HCT116 (cell line): ENCODE measurements at regions not wholly inside any gene's neighbourhood (a gene's known extent, or its start where the extent isn't known, plus 50 kb on each side); places are given as distances from the start of the nearest gene placed in this dataset.

Source experiments
- ATAC-seq: fragments of 200-7000 bp; cut with Tn5 transposase; 2 replicates; pipeline ENCODE4 v1.9.1; 2020; ENCODE audit warnings: mild to moderate bottlenecking, moderate library complexity
- BruUV-seq: library from RNA; stranded (reverse); fragments of 400-500 nt; replicated peaks from 2 replicates; lab custom pipeline; 2021; lab: Mats Ljungman, UMichigan
- CTCF ChIA-PET: fragments of 300-600 bp; sonication (Branson Sonifier 250); formaldehyde crosslinking; loops from one replicate; lab custom pipeline; 2021; ENCODE audit warnings: antibody characterized with exemption; lab: Charles Lee
- POLR2A ChIA-PET: fragments of 300-600, 350-600 bp; sonication (Branson Sonifier 250); formaldehyde crosslinking; loops from one replicate; lab custom pipeline; 2021; ENCODE audit warnings: antibody characterized with exemption; lab: Charles Lee
- RAD21 ChIA-PET, 2 experiments: fragments of 300-600 bp; sonication (Branson Sonifier 250); formaldehyde crosslinking; loops; one replicate each; lab custom pipeline; 2023; ENCODE audit warnings: low total read pairs in 2 of 2; ENCODE audit not compliant: uncharacterized antibody in 2 of 2, unreplicated experiment in 2 of 2, low non-redundant PET in 1 of 2; lab: Charles Lee
- DNase-seq: peaks from one replicate; pipeline ENCODE4 v3.0.0-alpha.2; 2010; ENCODE audit warnings: low read depth, low spot score
- H2AFZ ChIP-seq: fragments of 200-600 bp; shearing (Covaris generic), sonication (generic); 2 replicates; pipeline ENCODE4 v1.6.1; 2017; ENCODE audit warnings: low read depth, mixed run types, mixed read lengths, antibody characterized with exemption, low read length; ENCODE audit not compliant: poor library complexity, severe bottlenecking
- H3K27ac ChIP-seq: 2 replicates; pipeline ENCODE4 v1.5.1; 2012; ENCODE audit warnings: low read depth, low read length
- H3K27me3 ChIP-seq: fragments of 200-600 bp; sonication (generic); 2 replicates; pipeline ENCODE4 v1.6.1; 2016; ENCODE audit warnings: mixed run types, low read length, mixed read lengths; ENCODE audit not compliant: insufficient read depth
- H3K36me3 ChIP-seq, 2 experiments: fragments of 200-500 bp in 1 of 2; fragments of 200-600 bp in 1 of 2; sonication (Bioruptor generic) in 1 of 2; sonication (generic) in 1 of 2; 2 replicates each; pipeline versions ENCODE4 v1.5.1 to v1.6.1; 2014 to 2016; ENCODE audit warnings: low read length in 2 of 2, inconsistent platforms in 1 of 2, mixed read lengths in 1 of 2, mixed run types in 1 of 2; ENCODE audit not compliant: insufficient read depth in 2 of 2, control insufficient read depth in 1 of 2
- H3K4me1 ChIP-seq, 2 experiments: fragments of 200-600 bp in 1 of 2; sonication (generic) in 1 of 2; 2 replicates each; pipeline versions ENCODE4 v1.5.1 to v1.6.1; 2012 to 2017; ENCODE audit warnings: low read length in 2 of 2, inconsistent platforms in 1 of 2, mild to moderate bottlenecking in 1 of 2, mixed read lengths in 1 of 2, mixed run types in 1 of 2, moderate library complexity in 1 of 2; ENCODE audit not compliant: insufficient read depth in 2 of 2, control insufficient read depth in 1 of 2
- H3K4me2 ChIP-seq: fragments of 200-600 bp; sonication (generic); 2 replicates; pipeline ENCODE4 v1.6.1; 2017; ENCODE audit warnings: mixed run types, low read length, mixed read lengths
- H3K4me3 ChIP-seq, 2 experiments: fragments of 200-600 bp in 1 of 2; sonication (generic) in 1 of 2; replicated peaks in 1 of 2; 2 replicates each; pipeline ENCODE4 v1.5.1; 2011 to 2016; ENCODE audit warnings: low read length in 2 of 2, control low read depth in 1 of 2, low read depth in 1 of 2, mild to moderate bottlenecking in 1 of 2, mixed read lengths in 1 of 2, mixed run types in 1 of 2
- H3K79me2 ChIP-seq: fragments of 200-600 bp; sonication (generic); 2 replicates; pipeline ENCODE4 v1.6.1; 2017; ENCODE audit warnings: mild to moderate bottlenecking, mixed run types, low read length, moderate library complexity, mixed read lengths; ENCODE audit not compliant: insufficient read depth
- H3K9ac ChIP-seq: fragments of 200-600 bp; sonication (generic); 2 replicates; pipeline ENCODE4 v1.6.1; 2016; ENCODE audit warnings: low read length, mixed read lengths
- H3K9me2 ChIP-seq: fragments of 200-600 bp; sonication (generic), shearing (Covaris generic); 2 replicates; pipeline ENCODE4 v1.6.1; 2017; ENCODE audit warnings: mixed run types, mild to moderate bottlenecking, moderate library complexity; ENCODE audit not compliant: insufficient read depth
- H3K9me3 ChIP-seq, 2 experiments: fragments of 200-500 bp in 1 of 2; fragments of 200-600 bp in 1 of 2; sonication (Bioruptor generic) in 1 of 2; sonication (generic) in 1 of 2; 2 replicates each; pipeline ENCODE4 v1.6.1; 2014 to 2017; ENCODE audit warnings: low read length in 2 of 2, mixed read lengths in 2 of 2, inconsistent platforms in 1 of 2, low read depth in 1 of 2, mild to moderate bottlenecking in 1 of 2, mixed run types in 1 of 2, moderate library complexity in 1 of 2; ENCODE audit not compliant: control insufficient read depth in 1 of 2, insufficient read depth in 1 of 2
- H4K20me1 ChIP-seq: fragments of 200-600 bp; sonication (generic), shearing (Covaris generic); 2 replicates; pipeline ENCODE4 v1.6.1; 2017; ENCODE audit warnings: mixed run types, mild to moderate bottlenecking, moderate library complexity; ENCODE audit not compliant: insufficient read depth
- CEBPB ChIP-seq: IDR thresholded peaks from 2 replicates; pipeline ENCODE4 v1.6.1; 2012; ENCODE audit warnings: low read depth
- EGR1 ChIP-seq: IDR thresholded peaks from 2 replicates; pipeline ENCODE4 v1.6.1; 2012; ENCODE audit warnings: low read depth
- FOSL1 ChIP-seq: IDR thresholded peaks from 2 replicates; pipeline ENCODE4 v1.6.1; 2012; ENCODE audit warnings: low read depth
- POLR2AphosphoS5 ChIP-seq: IDR thresholded peaks from 2 replicates; pipeline ENCODE4 v1.6.1; 2011; ENCODE audit warnings: mild to moderate bottlenecking, low read depth, low read length, moderate library complexity
- RAD21 ChIP-seq: IDR thresholded peaks from 2 replicates; pipeline ENCODE4 v1.6.1; 2012; ENCODE audit warnings: low read depth, mild to moderate bottlenecking
- SIN3A ChIP-seq: IDR thresholded peaks from 2 replicates; pipeline ENCODE4 v1.6.1; 2012; ENCODE audit warnings: low read depth
- SRF ChIP-seq: IDR thresholded peaks from 2 replicates; pipeline ENCODE4 v1.6.1; 2012; ENCODE audit warnings: low read depth
- YY1 ChIP-seq: IDR thresholded peaks from 2 replicates; pipeline ENCODE4 v1.6.1; 2011; ENCODE audit warnings: low read length, low read depth, moderate library complexity, mild to moderate bottlenecking; ENCODE audit not compliant: insufficient replicate concordance; ENCODE audit errors: extremely low read depth
- intact Hi-C: fragments of 100-400 bp; cut with micrococcal nuclease; formaldehyde crosslinking; loops from 2 replicates; pipeline ENCODE4 v1.10.0; 2022
- TF ChIP-seq, protein P1 (sequence below), 3 experiments: fragments of 200-600 bp in 1 of 3; sonication (generic) in 1 of 3; IDR thresholded peaks in 2 of 3; conservative IDR thresholded peaks in 1 of 3; 2 replicates each; pipeline ENCODE4 v1.5.1; 2012 to 2017; ENCODE audit warnings: low read depth in 2 of 3, low read length in 2 of 3, antibody characterized with exemption in 1 of 3, borderline replicate concordance in 1 of 3, control low read depth in 1 of 3, mild to moderate bottlenecking in 1 of 3, mixed read lengths in 1 of 3, mixed run types in 1 of 3, moderate library complexity in 1 of 3; ENCODE audit not compliant: insufficient read depth in 1 of 3

DNA sequence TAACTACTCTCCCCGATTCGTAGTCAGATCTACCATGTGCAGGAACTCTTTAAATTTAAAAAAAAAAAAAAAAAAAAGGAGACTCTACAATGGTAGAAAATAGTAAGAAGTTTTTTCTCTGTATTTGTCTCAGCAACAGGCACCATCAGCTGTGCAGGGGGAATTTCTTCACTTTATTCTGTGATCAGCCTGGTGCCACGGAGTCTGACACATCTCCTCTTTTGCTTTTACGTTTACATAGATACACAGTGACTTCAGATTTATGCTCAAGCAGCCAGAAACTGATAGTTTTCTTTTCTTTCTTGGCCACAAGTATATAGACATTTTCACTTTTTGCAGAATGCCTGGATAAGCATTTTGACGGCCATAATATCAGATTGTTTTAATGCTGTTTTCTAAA is 190.6 kb upstream of the AKR1E2 start:
- TF ChIP-seq POLR2AphosphoS5 = no peak
- no peak for TF ChIP-seq RAD21
- no peak for TF ChIP-seq EGR1
- no peak for TF ChIP-seq YY1
- TF ChIP-seq SIN3A = no peak
- TF ChIP-seq, all 23 proteins: peak for 0
- Histone ChIP-seq H3K27me3 (no peaks in the 10 kb centered on the region), H3K4me1 (no peaks in the 10 kb centered on the region), H2AFZ (no peak overlapping the region), H3K36me3 (no peaks in the 10 kb centered on the region), H3K4me3 (no peak overlapping the region), H3K4me2 (no peak overlapping the region), H3K9me2 (no peaks in the 10 kb centered on the region), H3K79me2 (no peaks in the 10 kb centered on the region), H4K20me1 (no peaks in the 10 kb centered on the region), H3K9ac (no peak overlapping the region), H3K27ac (no peak overlapping the region), H3K9me3 (no peaks in the 10 kb centered on the region)
- DNase-seq (no peak), ATAC-seq (no peak)
- ChIA-PET POLR2A (no interaction called here), CTCF (interaction anchor here (0.7 kb wide), 1 partner anchor 24 kb away, joined by 3 read pairs; no protein-coding TSS in a partner anchor), RAD21 (no interaction called here)
- BruUV-seq = no TSS peak
- intact Hi-C loops = no loop called here

DNA sequence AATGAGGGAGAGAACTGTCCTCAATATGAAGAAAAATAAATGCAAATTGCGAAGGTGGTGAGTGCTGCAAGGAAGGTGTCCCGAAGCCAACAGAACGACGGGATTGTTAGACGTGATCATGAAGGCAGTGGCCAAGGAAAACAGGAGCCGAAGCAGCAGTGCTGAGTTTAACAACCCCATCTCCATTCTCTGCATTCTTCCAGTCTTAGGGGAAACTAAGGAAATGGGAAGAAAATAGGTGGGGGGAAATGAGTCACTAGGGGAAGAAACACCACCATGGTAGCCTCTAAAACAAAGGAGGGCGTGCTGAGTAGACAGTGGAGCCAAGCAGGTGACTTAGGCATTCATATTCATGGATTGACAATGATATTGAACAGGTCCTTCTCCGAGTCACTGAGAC is 192.2 kb upstream of the AKR1E2 start:
- Histone ChIP-seq H3K4me1 (no peaks in the 10 kb centered on the region), H3K27me3 (no peaks in the 10 kb centered on the region), H3K27ac (no peak overlapping the region), H3K36me3 (no peaks in the 10 kb centered on the region), H4K20me1 (no peaks in the 10 kb centered on the region), H3K4me3 (no peak overlapping the region), H3K9me2 (no peaks in the 10 kb centered on the region), H3K9ac (no peak overlapping the region), H3K9me3 (no peaks in the 10 kb centered on the region), H3K79me2 (no peaks in the 10 kb centered on the region), H2AFZ (no peak overlapping the region), H3K4me2 (no peak overlapping the region)
- POLR2A ChIA-PET = no interaction called here
- CTCF ChIA-PET = no interaction called here
- DNase-seq (no peak), ATAC-seq (no peak)
- BruUV-seq = no TSS peak
- RAD21 ChIA-PET = no interaction called here
- intact Hi-C loops = no loop called here
- TF ChIP-seq SRF = no peak
- TF ChIP-seq, protein P1, sequence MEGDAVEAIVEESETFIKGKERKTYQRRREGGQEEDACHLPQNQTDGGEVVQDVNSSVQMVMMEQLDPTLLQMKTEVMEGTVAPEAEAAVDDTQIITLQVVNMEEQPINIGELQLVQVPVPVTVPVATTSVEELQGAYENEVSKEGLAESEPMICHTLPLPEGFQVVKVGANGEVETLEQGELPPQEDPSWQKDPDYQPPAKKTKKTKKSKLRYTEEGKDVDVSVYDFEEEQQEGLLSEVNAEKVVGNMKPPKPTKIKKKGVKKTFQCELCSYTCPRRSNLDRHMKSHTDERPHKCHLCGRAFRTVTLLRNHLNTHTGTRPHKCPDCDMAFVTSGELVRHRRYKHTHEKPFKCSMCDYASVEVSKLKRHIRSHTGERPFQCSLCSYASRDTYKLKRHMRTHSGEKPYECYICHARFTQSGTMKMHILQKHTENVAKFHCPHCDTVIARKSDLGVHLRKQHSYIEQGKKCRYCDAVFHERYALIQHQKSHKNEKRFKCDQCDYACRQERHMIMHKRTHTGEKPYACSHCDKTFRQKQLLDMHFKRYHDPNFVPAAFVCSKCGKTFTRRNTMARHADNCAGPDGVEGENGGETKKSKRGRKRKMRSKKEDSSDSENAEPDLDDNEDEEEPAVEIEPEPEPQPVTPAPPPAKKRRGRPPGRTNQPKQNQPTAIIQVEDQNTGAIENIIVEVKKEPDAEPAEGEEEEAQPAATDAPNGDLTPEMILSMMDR (IDR thresholded peaks at IDR 0.05 in 2 of 3, conservative IDR thresholded peaks at IDR 0.05 in 1 of 3; ENCODE audit: borderline replicate concordance in 1 of 3, insufficient read depth in 1 of 3, low read depth in 2 of 3, low read length in 2 of 3) = no peak
- TF ChIP-seq RAD21 = no peak
- TF ChIP-seq CEBPB = no peak
- no peak for TF ChIP-seq SIN3A
- no peak for TF ChIP-seq FOSL1
- TF ChIP-seq, all 23 proteins: peak for 0
